Keratinocyte (primary cell): ENCODE measurements at regions not wholly inside any gene's neighbourhood (a gene's known extent, or its start where the extent isn't known, plus 50 kb on each side); places are given as distances from the start of the nearest gene placed in this dataset.

Source experiments
- DNase-seq: peaks from one replicate; pipeline ENCODE4 v3.0.0-alpha.2; 2011; ENCODE audit warnings: low read depth, missing footprints, low spot score
- FAIRE-seq: peaks from 2 replicates; lab custom pipeline; 2011; peaks lifted over from hg19 to GRCh38; lab: Jason Lieb, UNC
- H2AFZ ChIP-seq: 2 replicates; pipeline ENCODE4 v1.6.0; 2012; ENCODE audit warnings: low read length, control low read depth, inconsistent platforms; ENCODE audit not compliant: control insufficient read depth
- H3K27ac ChIP-seq: 2 replicates; pipeline ENCODE4 v1.5.1; 2011; ENCODE audit warnings: low read length; ENCODE audit not compliant: control insufficient read depth, insufficient read depth
- H3K27me3 ChIP-seq: 3 replicates; pipeline ENCODE4 v1.6.0; 2011; ENCODE audit warnings: low read length; ENCODE audit not compliant: control insufficient read depth, insufficient read depth; ENCODE audit errors: extremely low read depth
- H3K36me3 ChIP-seq, 2 experiments: 2 replicates in 1 of 2; 3 replicates in 1 of 2; pipeline ENCODE4 v1.5.1; 2011; ENCODE audit warnings: low read length in 2 of 2, mild to moderate bottlenecking in 1 of 2; ENCODE audit not compliant: control insufficient read depth in 2 of 2, insufficient read depth in 2 of 2; ENCODE audit errors: extremely low read depth in 1 of 2
- H3K4me1 ChIP-seq: 3 replicates; pipeline ENCODE4 v1.5.1; 2011; ENCODE audit warnings: low read length; ENCODE audit not compliant: control insufficient read depth, insufficient read depth; ENCODE audit errors: extremely low read depth
- H3K4me2 ChIP-seq: 3 replicates; pipeline ENCODE4 v1.6.0; 2011; ENCODE audit warnings: low read depth, low read length; ENCODE audit not compliant: control insufficient read depth, insufficient read depth; ENCODE audit errors: extremely low read depth
- H3K4me3 ChIP-seq, 3 experiments: fragments of 200-600 bp in 1 of 3; sonication (generic) in 1 of 3; 2 replicates in 2 of 3; 3 replicates in 1 of 3; pipeline ENCODE4 v1.5.1; 2011 to 2016; ENCODE audit warnings: low read length in 3 of 3, mild to moderate bottlenecking in 3 of 3, control low read depth in 2 of 3, inconsistent platforms in 1 of 3, low read depth in 1 of 3, mixed read lengths in 1 of 3, mixed run types in 1 of 3, moderate library complexity in 1 of 3; ENCODE audit not compliant: control insufficient read depth in 2 of 3, insufficient read depth in 2 of 3; ENCODE audit errors: extremely low read depth in 1 of 3
- H3K79me2 ChIP-seq: 2 replicates; pipeline ENCODE4 v1.6.0; 2012; ENCODE audit warnings: low read length; ENCODE audit not compliant: control insufficient read depth, insufficient read depth
- H3K9ac ChIP-seq: 3 replicates; pipeline ENCODE4 v1.6.0; 2011; ENCODE audit warnings: low read length; ENCODE audit not compliant: control insufficient read depth, insufficient read depth; ENCODE audit errors: extremely low read depth
- H3K9me1 ChIP-seq: 3 replicates; pipeline ENCODE4 v1.6.0; 2011; ENCODE audit warnings: low read length; ENCODE audit not compliant: control insufficient read depth, insufficient read depth; ENCODE audit errors: extremely low read depth
- H3K9me3 ChIP-seq: 2 replicates; pipeline ENCODE4 v1.5.1; 2012; ENCODE audit warnings: low read depth, low read length; ENCODE audit not compliant: control insufficient read depth
- H4K20me1 ChIP-seq: 3 replicates; pipeline ENCODE4 v1.6.0; 2011; ENCODE audit warnings: low read length; ENCODE audit not compliant: control insufficient read depth, insufficient read depth; ENCODE audit errors: extremely low read depth
- CTCF ChIP-seq, 3 experiments: IDR thresholded peaks in 1 of 3; conservative IDR thresholded peaks in 1 of 3; optimal IDR thresholded peaks in 1 of 3; 2 replicates in 2 of 3; 3 replicates in 1 of 3; pipeline versions ENCODE3 to v1.5.1; 2011; ENCODE audit warnings: low read length in 3 of 3, mild to moderate bottlenecking in 3 of 3, moderate library complexity in 2 of 3, control low read depth in 1 of 3, inconsistent platforms in 1 of 3; ENCODE audit not compliant: insufficient read depth in 2 of 3; ENCODE audit errors: extremely low read depth in 1 of 3
- EZH2 ChIP-seq: IDR thresholded peaks from one replicate; pipeline ENCODE4 v1.6.1; 2012; ENCODE audit warnings: inconsistent platforms, mild to moderate bottlenecking, low read length, moderate library complexity
- dilution Hi-C: fragments of 300-500 bp; cut with MboI; formaldehyde crosslinking; loops from one replicate; pipeline ENCODE4 v1.7.0; 2020; ENCODE audit warnings: low sequenced_read_pairs; ENCODE audit not compliant: extremely low pct_ligation_motif_present

- no peaks in the 10 kb centered on the region for H3K9me3 ChIP-seq
- no peaks in the 10 kb centered on the region for H3K4me1 ChIP-seq
- no peaks in the 10 kb centered on the region for H4K20me1 ChIP-seq
- no peak overlapping the region for H3K4me2 ChIP-seq
- no peak overlapping the region for H2AFZ ChIP-seq
- TF ChIP-seq EZH2 (no peak), CTCF (optimal IDR thresholded peaks at IDR 0.05 in 1 of 3, IDR thresholded peaks at IDR 0.05 in 1 of 3, conservative IDR thresholded peaks at IDR 0.05 in 1 of 3; ENCODE audit: extremely low read depth in 1 of 3, insufficient read depth in 2 of 3, low read length in 3 of 3) (no peak)
- H3K27ac ChIP-seq, result no peak overlapping the region
- no peaks in the 10 kb centered on the region for H3K36me3 ChIP-seq
- H3K9me1 ChIP-seq, result no peaks in the 10 kb centered on the region
- no peak overlapping the region for H3K4me3 ChIP-seq
- dilution Hi-C loops, result no loop called here
- DNase-seq, result no peak
- FAIRE-seq, result no peak
- no peak overlapping the region for H3K9ac ChIP-seq
- no peaks in the 10 kb centered on the region for H3K27me3 ChIP-seq
- H3K79me2 ChIP-seq, result no peaks in the 10 kb centered on the region
Measured at GRCh38 chr3:110473405-110473804, 598.2 kb upstream of the NECTIN3 start.

- dilution Hi-C loops, result no loop called here
- Histone ChIP-seq H3K27me3 (no peaks in the 10 kb centered on the region), H3K4me2 (no peak overlapping the region), H2AFZ (no peak overlapping the region), H3K79me2 (no peaks in the 10 kb centered on the region), H3K27ac (no peak overlapping the region), H3K4me3 (no peak overlapping the region), H3K9ac (no peak overlapping the region), H3K9me3 (no peaks in the 10 kb centered on the region), H3K36me3 (no peaks in the 10 kb centered on the region), H4K20me1 (no peaks in the 10 kb centered on the region), H3K4me1 (no peaks in the 10 kb centered on the region), H3K9me1 (no peaks in the 10 kb centered on the region)
- no peak for FAIRE-seq
- TF ChIP-seq CTCF (optimal IDR thresholded peaks at IDR 0.05 in 1 of 3, IDR thresholded peaks at IDR 0.05 in 1 of 3, conservative IDR thresholded peaks at IDR 0.05 in 1 of 3; ENCODE audit: extremely low read depth in 1 of 3, insufficient read depth in 2 of 3, low read length in 3 of 3) (no peak), EZH2 (no peak)
- no peak for DNase-seq
Measured at GRCh38 chr3:110474397-110474796, 597.2 kb upstream of the NECTIN3 start.
